GM12891 (cell line): ENCODE measurements at regions not wholly inside any gene's neighbourhood (a gene's known extent, or its start where the extent isn't known, plus 50 kb on each side); places are given as distances from the start of the nearest gene placed in this dataset.

ENCODE experiments used
- PAX5 ChIP-seq: IDR thresholded peaks from 2 replicates; pipeline ENCODE4 v1.6.1; 2011; ENCODE audit warnings: low read length, moderate library complexity, mild to moderate bottlenecking; ENCODE audit not compliant: insufficient read depth, severe bottlenecking
- POLR2A ChIP-seq: IDR thresholded peaks from 2 replicates; pipeline ENCODE4 v1.6.1; 2011; ENCODE audit warnings: low read depth, low read length, control low read depth
- POLR2AphosphoS5 ChIP-seq: IDR thresholded peaks from 2 replicates; pipeline ENCODE4 v1.6.1; 2011; ENCODE audit warnings: low read depth, low read length, control low read depth
- SPI1 ChIP-seq: IDR thresholded peaks from 2 replicates; pipeline ENCODE4 v1.6.1; 2011; ENCODE audit warnings: low read depth, low read length, control low read depth
- TAF1 ChIP-seq: IDR thresholded peaks from 2 replicates; pipeline ENCODE4 v1.6.1; 2011; ENCODE audit warnings: low read depth, low read length, control low read depth

DNA sequence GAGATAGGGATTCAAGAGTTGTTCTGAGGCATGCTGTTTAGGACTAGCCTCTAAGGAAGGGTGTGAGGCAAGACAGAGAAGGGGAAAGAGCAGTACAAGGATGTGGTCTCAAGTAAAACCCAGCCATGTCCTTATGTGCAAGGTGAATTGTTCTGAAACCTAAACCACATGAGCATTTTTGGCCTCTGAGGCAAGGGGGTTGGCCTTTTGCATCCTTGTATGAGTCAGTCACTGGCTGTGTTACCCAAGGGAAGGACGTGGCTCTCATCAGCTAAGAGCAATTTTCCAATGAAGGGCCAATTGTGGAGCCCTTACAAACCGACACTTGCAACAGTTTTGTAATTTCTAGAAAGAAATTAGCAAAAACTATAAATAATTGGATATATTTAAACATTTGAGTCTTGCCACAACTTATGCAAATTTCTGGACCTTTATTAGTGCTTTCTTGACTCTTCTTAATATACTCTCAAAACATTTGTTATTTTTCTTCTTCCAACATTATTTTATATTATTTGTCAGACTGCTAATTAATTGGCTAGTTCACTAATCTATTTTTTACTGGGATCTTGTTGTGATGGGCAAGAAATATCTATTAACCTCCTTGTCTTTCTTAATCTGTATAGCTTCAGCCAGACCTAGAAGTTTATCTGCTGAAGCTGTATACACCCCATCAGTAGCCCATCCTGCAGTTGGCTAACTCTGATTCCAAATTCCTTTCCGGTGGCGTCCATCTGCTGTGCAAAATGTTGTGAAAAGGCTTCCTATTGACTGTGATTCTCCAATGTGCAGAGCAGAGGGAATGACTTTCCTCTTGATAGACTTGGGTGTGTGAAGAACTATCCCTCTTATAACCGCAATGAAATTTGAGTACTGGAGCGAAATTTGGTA lies 97.7 kb upstream of the P2RY1 start:
- TF ChIP-seq TAF1 = no peak
- TF ChIP-seq POLR2AphosphoS5 = no peak
- TF ChIP-seq POLR2A = no peak
- TF ChIP-seq PAX5 = peak; percentile 18
- peak; percentile 28; the same call in 1 of the 2 replicates for TF ChIP-seq SPI1
